MCF 10A (cell line): ENCODE measurements at regions not wholly inside any gene's neighbourhood (a gene's known extent, or its start where the extent isn't known, plus 50 kb on each side); places are given as distances from the start of the nearest gene placed in this dataset.
"Not testable (repeated sequence)": the region's sequence is repeated elsewhere in the genome, so short reads cannot be mapped to it uniquely, and the experiment has no call there.

Source experiments
- BruUV-seq: library from RNA; stranded (reverse); fragments of 400-500 nt; replicated peaks from 2 replicates; lab custom pipeline; 2021; lab: Mats Ljungman, UMichigan
- CTCF ChIA-PET: fragments of 300-600 bp; sonication (Branson Sonifier 250); formaldehyde crosslinking; extraction: SDS; loops from one replicate; lab custom pipeline; 2021; ENCODE audit warnings: antibody characterized with exemption, inconsistent platforms; lab: Yijun Ruan, JAX
- POLR2A ChIA-PET: fragments of 300-600, 350-650 bp; sonication (Branson Sonifier 250); formaldehyde crosslinking; extraction: SDS; loops from one replicate; lab custom pipeline; 2020; ENCODE audit warnings: antibody characterized with exemption, inconsistent platforms; lab: Yijun Ruan, JAX
- DNase-seq: peaks from one replicate; pipeline ENCODE4 v3.0.0-alpha.2; 2018; ENCODE audit not compliant: unreplicated experiment
- H3K27ac Mint-ChIP-seq: one replicate; pipeline ENCODE4 v1.8.0; 2022; ENCODE audit warnings: mild to moderate bottlenecking, low read depth, mixed read lengths; ENCODE audit not compliant: unreplicated experiment
- H3K27me3 Mint-ChIP-seq: one replicate; pipeline ENCODE4 v1.8.0; 2022; ENCODE audit warnings: mixed read lengths; ENCODE audit not compliant: insufficient read depth, unreplicated experiment
- H3K36me3 Mint-ChIP-seq: one replicate; pipeline ENCODE4 v1.8.0; 2022; ENCODE audit warnings: mild to moderate bottlenecking, moderate library complexity, mixed read lengths; ENCODE audit not compliant: insufficient read depth, unreplicated experiment
- H3K4me1 Mint-ChIP-seq: one replicate; pipeline ENCODE4 v1.8.0; 2022; ENCODE audit warnings: mixed read lengths; ENCODE audit not compliant: insufficient read depth, unreplicated experiment
- H3K4me3 Mint-ChIP-seq: one replicate; pipeline ENCODE4 v1.8.0; 2022; ENCODE audit warnings: mild to moderate bottlenecking, moderate library complexity, mixed read lengths; ENCODE audit not compliant: unreplicated experiment
- H3K9me3 Mint-ChIP-seq: one replicate; pipeline ENCODE4 v1.8.0; 2022; ENCODE audit warnings: mixed read lengths; ENCODE audit not compliant: unreplicated experiment
- CTCF ChIP-seq: fragments of 200-600 bp; IDR thresholded peaks from one replicate; pipeline ENCODE4 v1.8.0; 2022; ENCODE audit warnings: antibody characterized with exemption, mild to moderate bottlenecking; ENCODE audit not compliant: unreplicated experiment
- intact Hi-C: fragments of 100-400 bp; cut with micrococcal nuclease; formaldehyde crosslinking; loops from 2 replicates; pipeline ENCODE4 v1.14.1; 2022

GRCh38 chr7:32816409-32816948 is 75.1 kb downstream of the KBTBD2 start:
- DNase-seq, intact Hi-C loops: not testable (repeated sequence)

GRCh38 chr7:32814779-32815178 is 76.8 kb downstream of the KBTBD2 start:
- H3K36me3 Mint-ChIP-seq, POLR2A ChIA-PET, H3K27me3 Mint-ChIP-seq, BruUV-seq, DNase-seq, H3K4me3 Mint-ChIP-seq, H3K9me3 Mint-ChIP-seq, intact Hi-C loops, H3K4me1 Mint-ChIP-seq, H3K27ac Mint-ChIP-seq: not testable (repeated sequence)
- CTCF ChIA-PET, result interaction anchor here (0.6 kb wide), 1 partner anchor 76 kb away, joined by 3 read pairs; no protein-coding TSS in a partner anchor

More at GRCh38 chr7:32816409-32816948, 75.1 kb downstream of the KBTBD2 start:
- BruUV-seq, CTCF ChIA-PET, H3K27me3 Mint-ChIP-seq, POLR2A ChIA-PET, H3K4me1 Mint-ChIP-seq, H3K4me3 Mint-ChIP-seq, H3K9me3 Mint-ChIP-seq, H3K27ac Mint-ChIP-seq, H3K36me3 Mint-ChIP-seq: not testable (repeated sequence)

- intact Hi-C loops, result no loop called here
- H3K27me3 Mint-ChIP-seq, result no peaks in the 10 kb centered on the region
- BruUV-seq, result no TSS peak
- no peak for TF ChIP-seq CTCF
- peaks cover 6% of the 10 kb centered on the region for H3K36me3 Mint-ChIP-seq
- ChIA-PET CTCF (interaction anchor here (1.1 kb wide), 1 partner anchor 23 kb away, joined by 3 read pairs; no protein-coding TSS in a partner anchor), POLR2A (no interaction called here)
- no peak for DNase-seq
- no peaks in the 10 kb centered on the region for H3K4me1 Mint-ChIP-seq
- H3K9me3 Mint-ChIP-seq, result no peaks in the 10 kb centered on the region
- no peak overlapping the region for H3K4me3 Mint-ChIP-seq
- H3K27ac Mint-ChIP-seq, result no peak overlapping the region
These were observed 81.7 kb downstream of the KBTBD2 start for GRCh38 chr7:32809871-32810270.

GRCh38 chr7:32809347-32809746 is 82.2 kb downstream of the KBTBD2 start:
- Mint-ChIP-seq H3K4me1 (no peaks in the 10 kb centered on the region), H3K4me3 (no peak overlapping the region), H3K9me3 (no peaks in the 10 kb centered on the region), H3K36me3 (peaks cover 6% of the 10 kb centered on the region), H3K27ac (no peak overlapping the region), H3K27me3 (no peaks in the 10 kb centered on the region)
- ChIA-PET CTCF (interaction anchor here (1.0 kb wide), 1 partner anchor 42 kb away, joined by 3 read pairs; no protein-coding TSS in a partner anchor), POLR2A (no interaction called here)
- BruUV-seq, result no TSS peak
- no peak for DNase-seq
- TF ChIP-seq CTCF, result no peak
- intact Hi-C loops, result no loop called here

- ChIA-PET POLR2A (interaction anchor here (0.6 to 0.7 kb wide), 2 partner anchors 9 to 113 kb away, joined by 3 to 4 read pairs; no protein-coding TSS in a partner anchor), CTCF (interaction anchor here (0.7 kb wide), 1 partner anchor 248 kb away, joined by 3 read pairs; no protein-coding TSS in a partner anchor)
- Mint-ChIP-seq H3K36me3 (no peaks in the 10 kb centered on the region), H3K9me3 (peaks cover 9% of the 10 kb centered on the region), H3K27ac (no peak overlapping the region), H3K4me3 (no peak overlapping the region), H3K4me1 (no peaks in the 10 kb centered on the region), H3K27me3 (no peaks in the 10 kb centered on the region)
- no TSS peak for BruUV-seq
- intact Hi-C loops, result no loop called here
- TF ChIP-seq CTCF, result no peak
- no peak for DNase-seq
These were observed 88.0 kb downstream of the KBTBD2 start for GRCh38 chr7:32803406-32804141.
